HL-60 (cell line): ENCODE measurements at regions not wholly inside any gene's neighbourhood (a gene's known extent, or its start where the extent isn't known, plus 50 kb on each side); places are given as distances from the start of the nearest gene placed in this dataset.

ENCODE experiments used
- DNase-seq, 2 experiments: peaks; one replicate each; pipeline ENCODE4 v3.0.0-alpha.2; 2010 to 2020; ENCODE audit warnings: low read depth in 1 of 2, low spot score in 1 of 2
- H3K27ac ChIP-seq: fragments of 250-450 bp; sonication (Bioruptor Pico); replicated peaks from 2 replicates; pipeline ENCODE4 v1.5.1; 2020; ENCODE audit warnings: mild to moderate bottlenecking, moderate library complexity
- H3K27me3 ChIP-seq: fragments of 250-450 bp; sonication (Bioruptor Pico); 2 replicates; pipeline ENCODE4 v1.5.1; 2021; ENCODE audit warnings: mild to moderate bottlenecking, moderate library complexity; ENCODE audit not compliant: insufficient read depth, poor library complexity, severe bottlenecking
- H3K4me3 ChIP-seq: replicated peaks from 2 replicates; pipeline ENCODE4 v1.5.1; 2011; ENCODE audit warnings: mild to moderate bottlenecking, control low read depth, low read length; ENCODE audit not compliant: insufficient read depth
- CTCF ChIP-seq: IDR thresholded peaks from one replicate; pipeline ENCODE4 v1.5.1; 2011; ENCODE audit warnings: low read length, control low read depth, inconsistent platforms; ENCODE audit not compliant: insufficient read depth
- GABPA ChIP-seq: IDR thresholded peaks from 2 replicates; pipeline ENCODE4 v1.6.1; 2012; ENCODE audit warnings: low read depth
- POLR2AphosphoS5 ChIP-seq: IDR thresholded peaks from 2 replicates; pipeline ENCODE4 v1.6.1; 2012; ENCODE audit warnings: low read depth
- REST ChIP-seq: IDR thresholded peaks from 2 replicates; pipeline ENCODE4 v1.6.1; 2012; ENCODE audit warnings: low read depth; ENCODE audit not compliant: insufficient replicate concordance
- SPI1 ChIP-seq: IDR thresholded peaks from 2 replicates; pipeline ENCODE4 v1.6.1; 2012; ENCODE audit warnings: low read depth, mild to moderate bottlenecking, borderline replicate concordance

GRCh38 chr2:4522498-4523421, 819.4 kb downstream of the DCDC2C start:
- H3K4me3 ChIP-seq: no peak overlapping the region
- no peaks in the 10 kb centered on the region for H3K27me3 ChIP-seq
- TF ChIP-seq GABPA (no peak), POLR2AphosphoS5 (no peak), CTCF (no peak), REST (no peak), SPI1 (no peak)
- H3K27ac ChIP-seq: no peak overlapping the region
- no peak for DNase-seq

GRCh38 chr2:4527416-4527815, 824.0 kb downstream of the DCDC2C start:
- no peaks in the 10 kb centered on the region for H3K27me3 ChIP-seq
- no peak for DNase-seq
- H3K27ac ChIP-seq: no peak overlapping the region
- H3K4me3 ChIP-seq: no peak overlapping the region
- TF ChIP-seq REST (no peak), POLR2AphosphoS5 (no peak), SPI1 (no peak), CTCF (no peak), GABPA (no peak)

- Histone ChIP-seq H3K27me3 (no peaks in the 10 kb centered on the region), H3K4me3 (no peak overlapping the region), H3K27ac (no peak overlapping the region)
- TF ChIP-seq REST (no peak), CTCF (no peak), POLR2AphosphoS5 (no peak), SPI1 (no peak), GABPA (no peak)
- DNase-seq: no peak
Measured at GRCh38 chr2:4528246-4528645, 824.9 kb downstream of the DCDC2C start.
